LHCN-M2 (cell line): ENCODE measurements at regions not wholly inside any gene's neighbourhood (a gene's known extent, or its start where the extent isn't known, plus 50 kb on each side); places are given as distances from the start of the nearest gene placed in this dataset.
"Not testable (repeated sequence)": the region's sequence is repeated elsewhere in the genome, so short reads cannot be mapped to it uniquely, and the experiment has no call there.

Experiments
- DNase-seq: peaks from one replicate; pipeline ENCODE4 v3.0.0-alpha.2; 2012; ENCODE audit warnings: low read depth

GRCh38 chr1:98130408-98130807, 209.6 kb upstream of the DPYD start:
- DNase-seq = no peak

DNA sequence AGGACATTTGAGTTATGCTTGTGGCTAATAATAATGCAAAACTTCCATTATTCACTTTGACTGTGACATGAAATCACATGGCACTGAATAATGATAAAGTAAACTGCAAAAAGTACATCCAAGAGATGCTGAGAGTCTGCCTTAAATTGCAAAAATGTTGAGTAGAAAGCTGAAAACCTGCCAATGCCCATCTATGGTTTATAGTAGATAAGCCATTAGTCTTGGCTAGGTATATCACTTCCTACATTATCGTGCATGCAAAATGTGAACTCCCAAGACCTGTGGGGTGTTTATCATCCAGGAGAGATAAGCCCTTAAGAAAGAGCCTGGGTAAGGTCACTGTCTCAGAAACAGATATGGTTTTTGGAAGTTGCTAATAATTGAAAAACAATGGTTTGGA, 208.7 kb upstream of the DPYD start:
- DNase-seq = no peak

GRCh38 chr1:98126740-98127139, 205.9 kb upstream of the DPYD start:
- no peak for DNase-seq

GRCh38 chr1:98121646-98122045, 200.8 kb upstream of the DPYD start:
- DNase-seq = no peak

GRCh38 chr1:98119796-98120195, 199.0 kb upstream of the DPYD start:
- peak; percentile 38 for DNase-seq

- DNase-seq = no peak
Measured at GRCh38 chr1:98113811-98114210, 193.0 kb upstream of the DPYD start.

GRCh38 chr1:98112626-98113025, 191.8 kb upstream of the DPYD start:
- no peak for DNase-seq

GRCh38 chr1:98110674-98111073, 189.8 kb upstream of the DPYD start:
- DNase-seq = peak; percentile 90

DNA sequence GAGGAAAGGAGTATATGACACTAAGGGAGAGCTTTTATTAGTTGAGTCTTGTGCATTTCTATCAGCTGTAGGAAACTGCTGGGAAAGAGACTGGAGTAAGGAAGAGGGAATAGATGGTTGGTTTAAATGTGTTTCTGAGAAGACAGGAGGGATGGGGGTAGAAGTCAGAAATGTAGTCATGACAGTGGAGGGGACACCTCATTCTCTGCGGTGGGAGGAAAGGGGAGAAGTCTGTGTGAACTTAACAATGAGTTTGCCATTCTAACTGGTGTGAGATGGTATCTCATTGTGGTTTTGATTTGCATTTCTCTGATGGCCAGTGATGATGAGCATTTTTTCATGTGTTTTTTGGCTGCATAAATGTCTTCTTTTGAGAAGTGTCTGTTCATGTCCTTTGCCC, 187.5 kb upstream of the DPYD start:
- DNase-seq = not testable (repeated sequence)

DNA sequence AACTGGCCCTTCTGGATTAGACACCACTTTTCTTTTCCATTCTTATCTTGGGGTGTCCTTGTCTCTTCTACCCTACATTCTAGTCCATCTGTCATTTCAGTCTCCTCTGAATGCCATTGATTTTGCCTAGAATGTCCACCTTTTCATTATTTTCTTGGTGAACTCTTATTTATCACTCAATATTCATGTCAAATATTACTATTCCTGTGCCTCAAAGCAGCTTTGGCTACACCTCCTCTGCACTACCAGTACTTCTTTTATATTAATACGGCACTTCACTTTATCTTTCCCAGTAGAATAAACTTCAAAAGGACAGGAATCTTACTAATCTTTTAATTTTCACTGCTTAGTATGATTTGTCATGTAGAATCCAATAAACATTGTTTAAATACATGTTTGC, 186.4 kb upstream of the DPYD start:
- no peak for DNase-seq

DNA sequence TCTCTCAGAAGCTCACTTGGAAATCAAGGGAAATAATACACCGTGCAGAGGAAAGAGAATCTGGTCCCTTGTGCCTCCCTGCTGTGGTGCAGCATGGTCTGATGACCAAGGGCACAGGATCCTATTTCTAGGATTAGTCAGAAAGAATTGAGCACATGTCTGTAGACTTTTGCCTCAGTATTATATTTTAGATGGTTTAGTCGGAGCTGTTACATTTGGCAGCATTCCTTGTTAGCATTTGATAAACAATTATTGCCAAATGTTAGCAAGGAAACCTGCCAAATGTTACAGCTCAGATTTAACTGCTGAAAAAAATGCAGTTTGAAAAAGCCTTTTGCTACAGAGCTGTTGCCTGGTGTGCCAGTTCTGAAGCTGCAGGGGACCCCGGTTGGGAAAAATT, 183.5 kb upstream of the DPYD start:
- DNase-seq = peak; percentile 94

DNA sequence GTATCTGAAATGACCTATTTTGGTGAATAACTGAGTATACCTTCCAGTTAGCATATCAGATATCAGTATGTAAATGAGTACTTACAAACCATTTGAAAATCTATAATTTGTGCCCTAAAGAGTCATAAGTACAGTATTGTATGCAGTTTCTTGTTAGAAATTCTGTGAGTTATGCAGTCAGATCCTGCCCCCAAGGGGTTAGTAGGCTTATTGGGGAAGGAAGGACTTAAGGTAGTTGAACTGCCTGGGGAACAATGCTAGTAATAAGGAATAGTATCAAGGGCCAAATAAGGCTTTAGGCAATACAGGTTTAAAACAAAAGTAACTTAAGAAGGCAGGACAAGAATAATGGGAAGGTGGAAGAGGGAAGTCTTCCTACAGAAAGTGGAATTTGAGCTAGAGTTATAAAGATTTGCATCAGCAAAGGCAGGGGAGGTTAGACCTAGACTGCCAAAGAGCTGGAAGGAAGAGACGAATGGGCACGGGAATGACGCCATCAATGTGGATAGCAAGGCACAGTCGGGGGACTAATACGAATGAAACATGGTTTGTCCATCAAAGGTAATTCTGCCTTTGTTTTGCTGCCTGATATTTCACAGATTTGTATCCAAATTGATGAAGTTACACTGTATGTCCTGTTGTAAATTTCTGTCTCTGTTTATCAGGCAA, 182.9 kb upstream of the DPYD start:
- DNase-seq = peak; percentile 77

- peak; percentile 60 for DNase-seq
Measured at GRCh38 chr1:98102345-98103030, 181.7 kb upstream of the DPYD start.

DNA sequence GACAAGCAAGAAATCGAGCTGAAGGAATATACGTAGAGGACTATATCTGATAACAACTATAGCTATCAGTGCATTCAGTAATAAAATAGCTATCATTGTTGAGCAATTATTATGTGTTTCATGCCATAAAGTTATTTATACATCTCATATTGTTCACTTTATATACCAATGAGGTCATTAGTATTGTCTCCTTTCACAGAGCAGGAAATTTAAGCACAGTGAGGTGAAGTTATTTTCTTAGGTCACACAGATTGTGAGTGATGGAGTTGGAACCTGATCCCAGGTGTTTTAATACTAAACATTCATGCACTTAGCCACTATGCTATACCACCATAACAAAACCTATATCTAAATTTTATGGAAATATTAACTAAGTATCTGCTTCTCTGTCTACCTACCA, 180.5 kb upstream of the DPYD start:
- DNase-seq = no peak

DNA sequence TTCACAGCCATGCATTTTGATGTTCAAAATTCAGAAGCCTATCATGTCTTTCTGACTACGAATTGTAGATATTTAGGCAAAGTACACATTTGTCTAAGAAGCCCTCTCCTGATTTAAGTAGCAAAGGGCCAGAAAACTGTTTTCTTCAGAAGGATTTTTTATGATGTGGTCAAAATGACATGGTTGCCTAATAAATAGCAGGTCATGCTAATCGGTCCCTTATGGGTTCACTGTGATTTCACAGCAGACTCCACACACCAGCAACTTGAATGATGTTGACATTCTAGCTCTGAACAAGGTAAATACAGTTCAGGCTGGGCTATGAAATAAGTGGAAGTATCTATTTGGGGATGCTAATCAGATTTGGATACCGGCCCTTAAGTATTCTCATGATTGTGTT, 178.7 kb upstream of the DPYD start:
- DNase-seq = no peak

DNA sequence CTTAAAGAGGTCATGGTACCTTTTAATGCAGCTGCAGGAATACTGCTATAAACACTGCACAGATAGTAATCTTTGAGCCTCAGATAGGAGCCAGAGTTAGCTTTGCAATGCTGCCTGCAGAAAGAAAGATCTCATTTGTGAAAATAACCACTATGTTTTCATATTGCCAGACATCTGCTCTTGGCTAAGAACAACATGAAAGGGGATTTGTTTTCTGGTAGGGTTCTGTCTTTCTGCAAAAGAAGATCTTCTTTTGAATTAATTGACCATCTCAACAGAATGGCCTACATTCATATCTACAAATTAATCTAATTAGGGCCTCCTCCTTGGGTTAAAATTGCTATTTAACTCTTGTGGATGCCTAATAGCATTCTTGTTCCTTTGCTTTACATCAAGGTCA, 177.6 kb upstream of the DPYD start:
- DNase-seq = no peak

GRCh38 chr1:98090351-98090750, 169.5 kb upstream of the DPYD start:
- no peak for DNase-seq

DNA sequence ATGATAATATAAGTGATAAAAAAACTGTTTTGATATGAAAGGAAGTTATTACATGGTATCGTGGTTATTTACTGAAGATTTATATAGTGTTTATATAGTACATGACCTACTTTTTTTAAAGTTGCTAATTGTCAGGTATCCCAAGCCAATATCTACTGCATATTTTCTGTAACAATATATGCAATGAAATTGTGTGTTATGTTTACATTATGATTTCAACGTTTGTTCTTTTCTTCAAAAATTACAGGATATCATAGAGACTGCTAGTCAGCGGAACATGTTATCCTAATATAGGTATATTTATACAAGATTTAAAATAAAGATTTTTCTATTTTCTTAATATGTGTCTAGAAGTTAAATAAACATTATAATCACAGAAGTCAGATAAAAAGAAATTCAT, 167.5 kb upstream of the DPYD start:
- no peak for DNase-seq

GRCh38 chr1:98086796-98087441, 166.1 kb upstream of the DPYD start:
- DNase-seq = peak; percentile 97

- DNase-seq = peak; percentile 83
Measured at GRCh38 chr1:98086156-98086555, 165.3 kb upstream of the DPYD start.

GRCh38 chr1:98084188-98084587, 163.4 kb upstream of the DPYD start:
- no peak for DNase-seq

DNA sequence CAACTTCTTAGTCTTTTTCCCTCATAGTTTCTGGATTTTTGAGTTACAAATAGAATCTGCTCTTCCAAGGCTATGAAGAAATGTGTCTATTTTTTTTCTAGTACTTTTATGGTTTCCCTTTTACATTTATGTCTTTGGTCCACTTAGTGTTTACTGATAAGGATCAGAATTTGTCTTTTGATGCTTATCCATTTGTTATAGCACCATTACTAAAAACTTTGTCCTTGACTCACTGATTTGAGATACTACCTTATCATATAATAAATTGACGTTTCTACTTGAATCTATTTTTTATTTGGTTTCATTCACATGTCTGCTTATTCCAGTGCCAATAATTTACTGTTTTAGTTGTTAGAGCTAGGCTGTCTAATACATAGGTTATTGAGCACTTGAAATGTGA, 161.1 kb upstream of the DPYD start:
- DNase-seq = no peak

DNA sequence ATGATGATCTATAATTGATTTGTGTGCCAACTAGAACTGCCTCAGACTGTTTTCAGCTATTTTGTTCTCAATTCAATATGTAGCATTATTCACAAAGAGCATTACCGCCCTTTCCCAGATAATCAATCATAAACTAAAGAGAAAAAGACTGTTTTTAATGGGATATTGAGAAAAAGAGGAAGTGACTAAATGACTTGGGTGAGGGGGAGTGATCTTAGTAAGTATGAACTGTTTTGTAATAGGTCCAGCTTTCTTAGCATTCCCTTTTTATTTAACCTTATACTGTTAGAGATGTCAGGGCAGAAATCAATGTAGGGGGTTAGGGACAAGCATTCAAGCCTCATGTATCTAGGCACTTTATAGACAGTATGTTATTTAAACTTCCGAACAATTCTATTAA, 157.8 kb upstream of the DPYD start:
- no peak for DNase-seq
